ENCODE measurements at regions not wholly inside any gene's neighbourhood (a gene's known extent, or its start where the extent isn't known, plus 50 kb on each side); places are given as distances from the start of the nearest gene placed in this dataset.

GRCh38 chr2:111221701-111222100 is 101.0 kb downstream of the BCL2L11 start:
- no peak for DNase-seq (ENCODE audit: low read depth, low spot score)
- TF ChIP-seq GATA2 (IDR thresholded peaks at IDR 0.05; ENCODE audit: insufficient read depth, insufficient read length, low read depth, low read length) (no peak), CTCF (IDR thresholded peaks at IDR 0.05; ENCODE audit: extremely low read depth in 1 of 2, insufficient read depth in 1 of 2, low read depth in 1 of 2, low read length in 2 of 2) (no peak), POLR2AphosphoS5 (IDR thresholded peaks at IDR 0.05; ENCODE audit: insufficient read depth, low read depth, low read length) (no peak), MAX (IDR thresholded peaks at IDR 0.05; ENCODE audit: insufficient read depth, insufficient read length) (no peak), EZH2 (IDR thresholded peaks at IDR 0.05; ENCODE audit: borderline replicate concordance, low read depth, low read length, severe bottlenecking) (no peak), JUN (IDR thresholded peaks at IDR 0.05; ENCODE audit: borderline replicate concordance, insufficient read depth, insufficient read length, low read depth) (no peak), FOS (IDR thresholded peaks at IDR 0.05; ENCODE audit: borderline replicate concordance, insufficient read depth, low read length) (no peak), POLR2A (IDR thresholded peaks at IDR 0.05; ENCODE audit: low read depth, low read length) (no peak), MYC (IDR thresholded peaks at IDR 0.05; ENCODE audit: low read depth, low read length) (no peak)
- Histone ChIP-seq H2AFZ (ENCODE audit: low read depth, low read length) (no peak overlapping the region), H3K79me2 (ENCODE audit: control insufficient read depth, insufficient read depth, low read length) (no peaks in the 10 kb centered on the region), H3K27me3 (ENCODE audit: control insufficient read depth in 2 of 2, insufficient read depth in 2 of 2, low read length in 2 of 2) (no peaks in the 10 kb centered on the region), H3K4me1 (ENCODE audit: control insufficient read depth, extremely low read depth, insufficient read depth, low read length) (no peaks in the 10 kb centered on the region), H3K36me3 (ENCODE audit: control insufficient read depth in 2 of 2, extremely low read depth in 1 of 2, insufficient read depth in 2 of 2, low read length in 2 of 2) (no peaks in the 10 kb centered on the region), H3K27ac (ENCODE audit: insufficient read depth, low read depth, low read length) (no peak overlapping the region), H3K4me3 (replicated peaks in 1 of 3; ENCODE audit: insufficient read depth in 1 of 3, low read depth in 1 of 3, low read length in 3 of 3) (no peak overlapping the region), H3K9me3 (replicated peaks; ENCODE audit: control insufficient read depth, insufficient read depth, low read length) (no peaks in the 10 kb centered on the region), H3K4me2 (ENCODE audit: insufficient read depth, low read length) (no peak overlapping the region), H3K9ac (replicated peaks; ENCODE audit: extremely low read depth, insufficient read depth, low read length) (no peak overlapping the region), H3K9me1 (replicated peaks; ENCODE audit: control insufficient read depth, extremely low read depth, insufficient read depth, low read length) (no peaks in the 10 kb centered on the region), H4K20me1 (replicated peaks; ENCODE audit: control insufficient read depth, extremely low read depth, insufficient read depth, low read length) (no peaks in the 10 kb centered on the region)
- BruUV-seq (replicated peaks), result no TSS peak
- dilution Hi-C loops (cut with MboI; ENCODE audit: extremely low pct_ligation_motif_present, low sequenced_read_pairs) (no loop called here), intact Hi-C loops (cut with micrococcal nuclease) (no loop called here)
- ChIA-PET POLR2A (no interaction called here), CTCF (no interaction called here)
- no peak for FAIRE-seq
